WTC11 (cell line): ENCODE measurements at regions not wholly inside any gene's neighbourhood (a gene's known extent, or its start where the extent isn't known, plus 50 kb on each side); places are given as distances from the start of the nearest gene placed in this dataset.

ENCODE experiments used
- USF1 ChIP-seq: sonication (generic); formaldehyde crosslinking; IDR thresholded peaks from 2 replicates; pipeline ENCODE4 v1.8.0; 2022; ENCODE audit warnings: mild to moderate bottlenecking, missing genetic modification reagents
- ZNF512 ChIP-seq: sonication (generic); formaldehyde crosslinking; IDR thresholded peaks from 2 replicates; pipeline ENCODE4 v1.8.1; 2022; ENCODE audit warnings: missing genetic modification reagents, borderline replicate concordance

- TF ChIP-seq USF1 = no peak
- TF ChIP-seq ZNF512 (CRISPR knock-in tag) = no peak
Observed at GRCh38 chr7:57218196-57218716, 86.0 kb upstream of the ZNF479 start.
